ENCODE measurements at regions not wholly inside any gene's neighbourhood (a gene's known extent, or its start where the extent isn't known, plus 50 kb on each side); places are given as distances from the start of the nearest gene placed in this dataset.

DNA sequence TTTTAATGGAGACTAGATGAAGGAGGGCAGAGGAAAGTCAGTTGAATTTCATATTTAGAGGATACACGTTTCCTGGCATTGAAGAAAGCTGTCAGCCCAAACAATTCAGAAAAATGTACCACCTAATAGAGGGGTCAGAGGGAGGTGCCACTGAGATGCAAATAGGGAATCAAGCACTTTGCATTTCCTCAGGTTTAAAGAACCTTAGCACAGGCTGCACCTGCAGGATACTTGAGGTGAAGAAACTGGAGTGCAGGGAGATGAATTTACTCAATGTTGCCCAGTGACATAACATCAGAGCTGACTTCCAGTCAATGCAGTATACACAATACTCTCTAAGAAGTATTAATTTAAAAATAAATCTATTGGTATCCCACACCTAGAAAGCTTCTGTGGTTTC, 67.0 kb upstream of the MAST4 start:
- no peak overlapping the region for H3K27ac ChIP-seq
- H3K4me3 ChIP-seq, result no peak overlapping the region
- intact Hi-C loops (cut with DNase I), result no loop called here
- no peak for ATAC-seq
- H3K9me3 ChIP-seq, result no peaks in the 10 kb centered on the region
- TF ChIP-seq, protein P1, sequence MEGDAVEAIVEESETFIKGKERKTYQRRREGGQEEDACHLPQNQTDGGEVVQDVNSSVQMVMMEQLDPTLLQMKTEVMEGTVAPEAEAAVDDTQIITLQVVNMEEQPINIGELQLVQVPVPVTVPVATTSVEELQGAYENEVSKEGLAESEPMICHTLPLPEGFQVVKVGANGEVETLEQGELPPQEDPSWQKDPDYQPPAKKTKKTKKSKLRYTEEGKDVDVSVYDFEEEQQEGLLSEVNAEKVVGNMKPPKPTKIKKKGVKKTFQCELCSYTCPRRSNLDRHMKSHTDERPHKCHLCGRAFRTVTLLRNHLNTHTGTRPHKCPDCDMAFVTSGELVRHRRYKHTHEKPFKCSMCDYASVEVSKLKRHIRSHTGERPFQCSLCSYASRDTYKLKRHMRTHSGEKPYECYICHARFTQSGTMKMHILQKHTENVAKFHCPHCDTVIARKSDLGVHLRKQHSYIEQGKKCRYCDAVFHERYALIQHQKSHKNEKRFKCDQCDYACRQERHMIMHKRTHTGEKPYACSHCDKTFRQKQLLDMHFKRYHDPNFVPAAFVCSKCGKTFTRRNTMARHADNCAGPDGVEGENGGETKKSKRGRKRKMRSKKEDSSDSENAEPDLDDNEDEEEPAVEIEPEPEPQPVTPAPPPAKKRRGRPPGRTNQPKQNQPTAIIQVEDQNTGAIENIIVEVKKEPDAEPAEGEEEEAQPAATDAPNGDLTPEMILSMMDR (IDR thresholded peaks at IDR 0.05), result no peak
- H3K4me1 ChIP-seq, result no peaks in the 10 kb centered on the region
- H3K27me3 ChIP-seq (ENCODE audit: insufficient read depth in 3 of 3, low read length in 2 of 3), result no peaks in the 10 kb centered on the region
- 27 to 59% (median 33%) methylated on average over 1 of the region's 1 CpG for WGBS, 3 donors
- no peak for DNase-seq
- no peaks in the 10 kb centered on the region for H3K36me3 ChIP-seq (ENCODE audit: insufficient read depth in 1 of 2, low read depth in 1 of 2)

DNA sequence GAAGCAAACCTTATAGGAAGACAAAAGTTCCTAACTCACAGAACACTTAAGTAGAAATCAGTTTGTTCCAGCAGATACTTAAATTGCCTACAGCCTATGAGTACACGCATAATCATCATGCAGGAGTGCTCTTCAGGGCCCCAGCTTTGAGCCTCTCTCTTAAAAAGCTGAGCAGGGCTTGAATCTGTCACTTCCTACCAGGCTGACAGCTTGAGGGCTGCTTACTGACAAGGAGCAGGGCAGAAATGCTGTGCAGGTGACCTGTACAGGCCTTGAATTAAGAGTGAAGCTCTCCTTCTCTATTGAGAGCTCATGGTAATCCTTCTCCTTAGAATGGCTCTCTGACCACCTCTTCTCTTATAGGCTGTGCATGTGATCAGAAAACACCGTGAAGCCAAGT, 66.5 kb upstream of the MAST4 start:
- intact Hi-C loops (cut with DNase I), result no loop called here

DNA sequence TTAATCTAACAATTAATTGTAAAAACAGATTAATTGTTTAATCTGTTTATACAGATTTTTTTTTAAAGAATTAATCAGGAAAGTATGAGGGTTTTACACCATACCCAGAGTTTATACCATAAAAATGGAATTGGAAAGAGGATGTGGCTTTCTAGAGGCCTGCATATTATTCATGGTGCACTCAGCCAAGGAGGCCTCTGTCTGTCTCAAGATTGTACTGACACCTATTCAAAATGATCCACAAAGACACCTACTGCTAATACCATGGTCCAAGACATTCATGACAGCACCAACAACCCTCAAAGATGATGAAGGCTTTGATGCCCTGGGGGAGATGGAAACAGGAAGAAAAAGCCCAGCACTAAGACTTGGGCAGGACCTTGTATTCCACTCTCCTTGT, 58.1 kb upstream of the MAST4 start:
- ATAC-seq, result no peak
- no peaks in the 10 kb centered on the region for H3K36me3 ChIP-seq (ENCODE audit: insufficient read depth in 1 of 2, low read depth in 1 of 2)
- no peak overlapping the region for H3K27ac ChIP-seq
- H3K4me1 ChIP-seq, result no peaks in the 10 kb centered on the region
- intact Hi-C loops (cut with DNase I), result no loop called here
- no peak for DNase-seq
- no peak overlapping the region for H3K4me3 ChIP-seq
- TF ChIP-seq, protein P1 (IDR thresholded peaks at IDR 0.05), result no peak
- H3K9me3 ChIP-seq, result no peaks in the 10 kb centered on the region
- no peaks in the 10 kb centered on the region for H3K27me3 ChIP-seq (ENCODE audit: insufficient read depth in 3 of 3, low read length in 2 of 3)

More for the DNA sequence above, 66.5 kb upstream of the MAST4 start:
- Histone ChIP-seq H3K4me1 (no peaks in the 10 kb centered on the region), H3K4me3 (no peak overlapping the region), H3K36me3 (ENCODE audit: insufficient read depth in 1 of 2, low read depth in 1 of 2) (no peaks in the 10 kb centered on the region), H3K9me3 (no peaks in the 10 kb centered on the region), H3K27ac (no peak overlapping the region), H3K27me3 (ENCODE audit: insufficient read depth in 3 of 3, low read length in 2 of 3) (no peaks in the 10 kb centered on the region)
- 80 to 89% (median 87%) methylated on average over 2 of the region's 2 CpGs for WGBS, 3 donors
- ATAC-seq (no peak), DNase-seq (no peak)
- TF ChIP-seq, protein P1 (IDR thresholded peaks at IDR 0.05), result no peak

DNA sequence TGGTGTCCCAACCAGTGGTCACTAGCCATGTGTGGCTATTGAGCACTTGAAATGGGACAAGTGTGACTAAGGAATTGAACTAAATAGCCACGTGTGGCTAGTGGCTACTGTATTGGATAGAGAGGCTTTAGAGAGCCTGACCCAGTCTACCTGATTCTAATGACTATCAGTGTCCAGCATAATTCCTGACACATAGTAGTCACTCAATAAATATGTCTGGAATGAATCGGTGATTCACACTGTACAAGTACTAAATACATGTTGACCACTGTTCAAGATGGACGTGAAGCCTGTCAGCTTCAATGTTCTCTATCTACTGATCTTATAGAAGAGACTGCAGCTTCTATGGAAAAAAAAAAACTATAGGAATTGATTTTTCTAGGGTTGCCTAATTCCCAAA, 57.7 kb upstream of the MAST4 start:
- H3K27ac ChIP-seq, result no peak overlapping the region
- no peaks in the 10 kb centered on the region for H3K27me3 ChIP-seq (ENCODE audit: insufficient read depth in 3 of 3, low read length in 2 of 3)
- DNase-seq, result no peak
- ATAC-seq, result no peak
- no peaks in the 10 kb centered on the region for H3K36me3 ChIP-seq (ENCODE audit: insufficient read depth in 1 of 2, low read depth in 1 of 2)
- intact Hi-C loops (cut with DNase I), result no loop called here
- no peaks in the 10 kb centered on the region for H3K4me1 ChIP-seq
- TF ChIP-seq, protein P1 (IDR thresholded peaks at IDR 0.05), result no peak
- H3K9me3 ChIP-seq, result no peaks in the 10 kb centered on the region
- no peak overlapping the region for H3K4me3 ChIP-seq
- 85 to 90% (median 89%) methylated on average over 3 of the region's 3 CpGs for WGBS, 3 donors

DNA sequence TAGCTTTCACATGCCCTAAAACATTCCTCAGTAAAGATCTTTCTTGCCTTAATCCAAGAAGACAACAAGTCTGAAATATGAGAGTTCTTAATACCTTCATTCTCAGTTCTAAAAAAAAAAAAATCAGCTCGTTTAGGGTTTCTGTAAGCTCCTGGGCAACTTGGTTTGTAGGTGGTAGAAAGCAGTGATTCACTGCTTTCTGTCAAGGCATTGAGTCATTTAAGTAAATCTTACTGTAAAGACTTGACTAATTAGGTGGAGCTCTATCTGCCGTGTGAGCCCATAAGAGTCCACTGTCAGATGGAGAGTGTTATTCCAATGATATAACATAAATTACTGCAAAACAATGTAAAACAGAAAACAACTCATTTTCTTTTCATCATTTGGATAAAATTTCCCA, 56.1 kb upstream of the MAST4 start:
- Histone ChIP-seq H3K36me3 (ENCODE audit: insufficient read depth in 1 of 2, low read depth in 1 of 2) (no peaks in the 10 kb centered on the region), H3K4me1 (no peaks in the 10 kb centered on the region), H3K9me3 (no peaks in the 10 kb centered on the region), H3K4me3 (no peak overlapping the region), H3K27me3 (ENCODE audit: insufficient read depth in 3 of 3, low read length in 2 of 3) (no peaks in the 10 kb centered on the region), H3K27ac (no peak overlapping the region)
- intact Hi-C loops (cut with DNase I), result no loop called here
- ATAC-seq, result no peak
- TF ChIP-seq, protein P1 (IDR thresholded peaks at IDR 0.05), result no peak
- WGBS, 3 donors, result 48 to 55% (median 53%) methylated on average over 2 of the region's 2 CpGs
- no peak for DNase-seq
